ENCODE measurements at regions not wholly inside any gene's neighbourhood (a gene's known extent, or its start where the extent isn't known, plus 50 kb on each side); places are given as distances from the start of the nearest gene placed in this dataset.

- TF ChIP-seq EZH2phosphoT487 (IDR thresholded peaks at IDR 0.05; ENCODE audit: low read length) (no peak), CTCF (IDR thresholded peaks at IDR 0.05; ENCODE audit: low read length) (no peak), EZH2 (optimal IDR thresholded peaks at IDR 0.05; ENCODE audit: low read depth, low read length) (no peak)
Observed at GRCh38 chr4:181249031-181249430, 994.2 kb upstream of the TENM3 start.

All from MM.1S (cell line).